IMR-90 (cell line): ENCODE measurements at regions not wholly inside any gene's neighbourhood (a gene's known extent, or its start where the extent isn't known, plus 50 kb on each side); places are given as distances from the start of the nearest gene placed in this dataset.

Source experiments
- CTCF ChIP-seq: conservative IDR thresholded peaks from 2 replicates; pipeline ENCODE4 v1.5.1; 2012; ENCODE audit warnings: mild to moderate bottlenecking, low read depth, low read length, improper control_type of control experiment
- FOS ChIP-seq: fragments of 150-350 bp; IDR thresholded peaks from 2 replicates; pipeline ENCODE4 v1.6.1; 2016; ENCODE audit warnings: low read depth, low read length
- POLR2A ChIP-seq: IDR thresholded peaks from 2 replicates; pipeline ENCODE4 v1.6.1; 2012; ENCODE audit warnings: mild to moderate bottlenecking, low read depth, low read length
- RAD21 ChIP-seq: IDR thresholded peaks from 2 replicates; pipeline ENCODE4 v1.6.1; 2012; ENCODE audit warnings: low read length, improper control_type of control experiment

GRCh38 chr2:81437456-81438000, 1133.0 kb upstream of the LRRTM1 start:
- TF ChIP-seq CTCF (no peak), FOS (no peak), RAD21 (no peak), POLR2A (no peak)
